Colon (tissue), 2 donors: ENCODE measurements at regions not wholly inside any gene's neighbourhood (a gene's known extent, or its start where the extent isn't known, plus 50 kb on each side); places are given as distances from the start of the nearest gene placed in this dataset.

ENCODE experiments used
- FAIRE-seq: peaks from 2 replicates; lab custom pipeline; 2012; peaks lifted over from hg19 to GRCh38; lab: Jason Lieb, UNC
- donor health status: control.
- donor health status: control.

DNA sequence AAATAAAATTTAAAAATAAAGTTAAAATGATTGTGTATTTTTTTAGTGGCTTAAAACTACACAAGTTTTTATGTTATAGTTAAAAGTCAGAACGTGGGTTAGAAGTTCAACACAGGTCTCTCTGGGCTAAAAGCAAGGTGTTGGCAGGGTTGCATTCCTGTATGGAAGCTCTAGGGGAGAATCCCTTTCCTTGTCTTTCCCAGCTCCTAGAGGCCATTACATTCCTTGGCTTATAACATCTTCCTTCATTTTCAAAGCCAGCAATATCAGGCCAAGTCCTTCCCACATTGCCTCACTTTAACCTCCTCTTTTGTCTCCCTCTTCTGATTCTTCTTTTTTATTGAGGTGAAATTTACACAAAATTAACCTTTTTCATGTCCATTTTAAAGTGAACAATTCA, 52.4 kb upstream of the EEPD1 start:
- FAIRE-seq, result no peak
